Renal pelvis (tissue), 1 donor: ENCODE measurements at regions not wholly inside any gene's neighbourhood (a gene's known extent, or its start where the extent isn't known, plus 50 kb on each side); places are given as distances from the start of the nearest gene placed in this dataset.
A peak's percentile ranks its signal among the peaks of the same experiment; 100 is the strongest.

Experiments used
- DNase-seq: peaks from one replicate; pipeline ENCODE4 v3.0.0-alpha.2; 2013

DNA sequence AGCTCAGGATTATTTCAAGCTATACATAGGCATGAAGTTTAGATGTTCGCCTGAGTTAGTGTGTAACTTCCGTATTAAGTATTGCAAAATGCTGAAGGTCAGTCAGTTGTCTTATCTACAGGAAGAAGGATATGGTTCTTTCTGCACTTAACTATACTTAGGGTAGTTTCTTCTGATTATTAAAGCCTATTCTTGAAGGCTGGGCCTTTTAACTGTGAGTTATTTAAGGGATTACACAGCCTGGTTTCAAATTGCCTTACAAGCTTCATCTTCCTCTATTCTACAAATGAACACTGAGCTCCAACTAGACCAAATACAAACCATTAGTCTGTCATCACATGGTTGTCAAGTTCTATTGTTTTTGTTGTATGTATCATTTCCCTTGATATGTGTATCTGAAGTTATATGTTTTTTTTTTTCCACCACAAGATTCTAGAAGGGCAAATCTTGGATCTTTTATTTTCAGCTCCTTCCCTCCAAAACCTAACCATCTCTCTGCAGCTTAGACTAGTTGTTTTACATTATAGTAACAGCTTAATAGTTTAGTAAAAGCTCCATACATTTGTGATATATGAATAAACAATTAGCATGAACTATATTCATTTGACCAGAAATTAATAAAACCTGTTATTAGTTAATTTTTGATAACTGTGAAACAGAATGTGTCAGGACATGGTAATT is 272.9 kb upstream of the KCNMB2 start:
- no peak for DNase-seq

DNA sequence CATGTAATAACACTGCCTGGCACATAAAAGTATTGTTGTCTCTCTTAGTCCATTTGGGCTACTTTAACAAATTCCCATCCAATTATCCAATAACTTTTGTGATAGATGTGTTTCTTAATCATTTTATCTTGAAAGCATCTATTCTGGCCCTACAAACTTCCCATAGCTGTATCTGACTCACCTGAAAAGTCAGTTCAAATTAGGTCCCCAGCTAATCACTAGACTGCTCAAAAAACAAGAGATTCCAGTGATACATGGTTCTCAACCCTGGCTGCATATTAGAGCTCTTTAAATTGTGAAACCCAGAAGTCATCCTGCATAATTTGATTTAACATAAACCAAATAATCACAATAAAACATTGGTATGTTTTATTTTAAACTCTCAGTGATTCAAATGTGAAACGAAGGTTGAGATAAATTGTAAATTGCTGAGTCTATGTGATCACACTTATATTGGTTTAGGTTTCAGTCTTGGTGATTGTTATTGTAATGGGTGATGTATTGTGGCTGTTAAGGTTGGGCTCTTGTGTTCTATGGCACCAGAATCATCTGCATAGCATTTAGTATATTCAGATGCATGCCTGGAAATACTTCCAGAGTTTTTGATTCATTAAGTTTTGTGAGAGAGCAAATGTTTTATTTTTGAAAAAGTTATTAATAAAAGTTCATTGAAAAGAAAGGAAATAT is 268.9 kb upstream of the KCNMB2 start:
- no peak for DNase-seq

DNA sequence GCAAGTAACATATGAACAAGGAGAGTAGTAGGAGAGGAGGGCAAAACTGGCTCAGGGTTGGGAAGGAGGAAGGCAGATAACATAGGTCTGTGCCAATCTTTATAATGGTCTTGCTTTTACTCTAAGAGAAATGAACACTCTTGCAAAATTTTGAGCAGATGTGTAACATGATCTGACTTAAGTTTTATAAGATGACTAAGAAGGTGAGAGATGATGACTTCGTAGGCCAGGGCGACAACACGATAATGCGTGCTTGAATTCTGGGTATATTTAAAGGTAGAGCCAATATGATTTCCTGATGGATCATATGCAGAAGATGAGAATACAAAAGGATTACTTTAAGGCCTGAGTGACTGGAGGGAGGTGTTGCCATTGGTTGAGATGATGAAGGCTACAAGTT is 265.4 kb upstream of the KCNMB2 start:
- DNase-seq, result no peak

DNA sequence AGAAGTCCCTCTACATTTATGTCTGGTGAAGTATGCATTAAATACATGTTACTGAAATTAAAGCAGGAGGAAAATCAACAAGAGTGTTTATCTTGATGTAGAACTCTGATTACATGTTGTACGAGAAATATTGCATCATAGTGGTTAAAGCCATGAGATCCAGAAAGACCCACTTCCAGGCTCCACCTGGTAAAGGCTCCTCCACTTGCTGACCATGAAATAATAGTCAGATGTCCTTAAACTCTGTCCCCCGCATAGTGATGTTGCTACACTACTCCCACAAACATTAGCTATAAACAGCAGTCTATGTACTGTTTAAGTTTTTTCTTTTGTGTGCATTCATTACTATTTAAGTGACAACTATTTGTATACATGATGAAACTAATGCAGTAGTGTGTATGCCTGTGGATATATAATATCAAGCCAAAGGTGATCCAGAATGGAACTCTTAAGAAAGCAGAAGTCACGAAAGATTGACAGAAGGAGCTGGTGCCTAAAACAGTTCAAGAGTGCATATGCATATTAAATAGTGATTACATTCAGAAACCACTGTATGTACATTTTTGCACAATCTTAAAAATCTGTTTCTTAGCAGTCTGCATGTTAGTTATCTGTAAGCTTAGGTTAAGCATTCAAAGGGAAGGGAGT is 264.4 kb upstream of the KCNMB2 start:
- DNase-seq, result no peak

DNA sequence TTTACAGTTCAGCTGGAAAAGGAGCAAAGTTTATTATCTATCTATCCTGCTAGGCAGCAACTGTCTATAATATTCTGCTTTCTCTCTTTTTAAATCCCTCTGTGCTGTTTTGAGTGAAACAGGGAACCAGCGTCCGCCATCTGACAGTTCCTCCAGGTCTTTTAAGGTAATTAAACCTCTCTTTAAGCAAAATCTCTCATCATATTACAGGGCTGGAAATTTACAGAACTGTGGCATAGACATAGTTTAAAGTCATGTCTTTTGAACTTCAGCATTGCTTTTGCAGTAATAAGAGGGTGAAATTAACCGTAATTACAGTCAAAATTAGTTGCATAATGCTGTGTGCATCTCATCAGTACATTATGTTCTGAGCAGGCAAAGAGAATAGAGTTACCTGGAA is 263.4 kb upstream of the KCNMB2 start:
- no peak for DNase-seq

DNA sequence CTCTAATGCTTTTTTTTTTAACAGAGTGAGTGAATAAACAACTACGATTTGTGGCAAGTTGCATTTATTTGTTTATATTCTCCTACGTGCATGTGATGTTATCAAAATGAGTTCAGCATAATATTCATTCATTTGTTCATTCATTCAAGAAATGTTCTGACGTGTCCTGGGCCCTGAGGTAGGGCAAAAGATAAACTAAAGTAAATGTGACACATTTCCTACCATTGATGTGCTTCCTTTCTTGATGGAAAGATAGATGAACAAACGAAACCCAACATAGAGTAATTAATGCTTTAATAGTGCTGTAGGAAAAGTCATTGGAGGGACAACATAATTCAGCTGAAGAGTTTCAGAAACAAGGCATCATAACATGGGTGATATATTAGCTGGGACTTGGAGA is 261.5 kb upstream of the KCNMB2 start:
- no peak for DNase-seq

DNA sequence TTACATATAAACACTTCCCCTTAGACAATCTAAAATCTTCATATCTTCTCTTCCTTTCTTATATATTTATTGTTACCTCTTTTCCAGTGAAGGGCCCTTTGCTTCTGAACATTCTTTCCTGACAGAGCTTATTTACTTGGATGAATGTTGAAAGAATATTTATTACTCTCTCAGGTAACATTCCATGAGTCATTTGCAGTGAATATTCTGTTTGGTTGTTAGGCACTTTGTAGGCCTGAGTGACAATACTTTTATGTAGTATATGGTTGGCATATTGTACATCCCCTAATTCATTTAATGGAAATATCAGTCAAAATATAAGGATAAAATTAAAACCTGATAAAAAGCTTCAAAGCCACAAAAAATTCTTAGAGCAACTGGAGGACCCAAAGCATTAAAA is 260.9 kb upstream of the KCNMB2 start:
- DNase-seq, result no peak

DNA sequence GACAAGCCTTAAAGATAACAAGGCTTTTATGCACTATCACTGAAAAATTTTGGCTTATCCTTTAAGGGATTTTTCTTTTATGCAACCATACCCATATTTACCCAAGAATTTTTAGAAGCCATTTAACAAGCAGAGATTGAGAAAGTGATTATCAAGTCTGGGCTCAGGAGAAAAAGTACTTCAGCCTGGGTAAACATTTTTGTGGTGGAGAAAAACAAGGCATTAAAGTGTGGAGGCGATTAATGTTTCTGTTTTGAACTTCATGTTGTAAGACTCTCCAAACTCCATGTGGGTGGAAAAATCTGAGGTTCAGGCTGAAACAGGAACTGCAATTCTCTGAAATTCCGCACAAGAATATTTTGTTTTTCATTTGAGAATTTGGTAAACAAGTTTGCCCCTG is 260.4 kb upstream of the KCNMB2 start:
- DNase-seq, result no peak

DNA sequence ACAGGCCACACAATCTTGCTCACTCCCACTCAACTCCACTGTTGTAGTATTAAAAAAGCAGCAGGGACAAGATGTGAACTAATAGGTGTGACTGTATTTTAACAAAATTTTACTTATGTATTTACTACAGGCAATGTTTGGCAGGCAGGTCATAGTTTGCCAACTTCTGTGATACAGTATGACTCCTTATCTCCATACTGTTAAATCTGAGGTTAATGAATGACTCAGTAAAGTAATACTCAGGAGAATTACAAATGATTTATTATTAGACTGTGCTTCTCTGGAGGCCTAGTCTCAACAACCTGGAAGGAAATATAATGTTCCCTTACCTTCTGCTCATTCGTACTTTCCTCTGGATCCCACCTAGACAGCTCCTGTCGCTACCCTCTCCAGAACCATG is 258.6 kb upstream of the KCNMB2 start:
- DNase-seq, result no peak

DNA sequence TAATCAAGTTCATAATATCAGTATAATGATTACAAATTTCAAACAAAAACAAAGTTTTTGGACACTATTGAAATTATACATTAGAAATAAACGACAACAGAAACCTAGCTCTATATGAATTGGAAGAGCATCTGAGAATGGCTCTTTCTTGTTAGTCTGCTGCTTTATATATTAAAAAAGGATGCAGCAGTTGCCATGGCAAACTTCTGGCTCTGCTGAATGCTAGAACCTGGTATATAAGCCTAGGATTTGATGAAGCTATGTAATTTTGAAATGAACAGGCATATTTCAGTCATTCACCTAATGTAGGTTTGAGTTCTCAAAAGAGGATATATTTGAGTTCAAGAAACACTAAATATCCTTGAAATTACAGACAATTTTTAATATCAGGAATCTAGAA is 252.7 kb upstream of the KCNMB2 start:
- DNase-seq, result no peak

DNA sequence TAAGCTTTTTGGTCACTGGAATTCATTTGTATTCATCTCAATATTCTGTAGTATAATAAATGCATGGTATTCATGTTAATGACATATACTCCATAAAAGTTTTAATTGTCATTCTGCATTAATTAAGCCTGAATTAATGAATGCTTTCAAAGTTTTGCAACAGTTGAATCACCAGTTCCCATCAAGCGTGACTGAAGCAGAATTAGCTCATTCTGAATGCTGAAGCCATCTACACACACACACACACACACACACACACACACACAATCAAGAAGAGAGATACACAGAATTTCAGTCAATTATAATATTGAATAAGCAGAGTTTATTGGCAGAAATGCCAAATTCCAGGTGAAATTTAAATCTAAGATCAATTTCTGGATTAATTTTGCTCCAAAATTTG is 252.1 kb upstream of the KCNMB2 start:
- no peak for DNase-seq

DNA sequence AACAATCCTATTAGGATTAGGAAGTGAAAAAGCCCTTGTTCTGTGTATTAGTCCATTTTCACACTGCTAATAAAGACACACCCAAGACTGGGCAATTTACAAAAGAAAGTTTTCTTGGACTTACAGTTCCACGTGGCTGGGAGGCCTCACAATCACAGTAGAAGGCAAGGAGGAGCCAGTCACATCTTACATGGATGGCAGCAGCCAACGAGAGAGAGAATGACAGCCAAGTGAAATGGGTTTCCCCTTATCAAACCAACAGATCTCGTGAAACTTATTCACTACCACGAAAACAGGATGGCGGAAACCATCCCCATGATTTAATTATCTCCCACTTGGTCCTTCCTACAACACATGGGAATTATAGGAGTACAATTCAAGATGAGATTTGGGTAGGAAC is 248.2 kb upstream of the KCNMB2 start:
- DNase-seq, result no peak

DNA sequence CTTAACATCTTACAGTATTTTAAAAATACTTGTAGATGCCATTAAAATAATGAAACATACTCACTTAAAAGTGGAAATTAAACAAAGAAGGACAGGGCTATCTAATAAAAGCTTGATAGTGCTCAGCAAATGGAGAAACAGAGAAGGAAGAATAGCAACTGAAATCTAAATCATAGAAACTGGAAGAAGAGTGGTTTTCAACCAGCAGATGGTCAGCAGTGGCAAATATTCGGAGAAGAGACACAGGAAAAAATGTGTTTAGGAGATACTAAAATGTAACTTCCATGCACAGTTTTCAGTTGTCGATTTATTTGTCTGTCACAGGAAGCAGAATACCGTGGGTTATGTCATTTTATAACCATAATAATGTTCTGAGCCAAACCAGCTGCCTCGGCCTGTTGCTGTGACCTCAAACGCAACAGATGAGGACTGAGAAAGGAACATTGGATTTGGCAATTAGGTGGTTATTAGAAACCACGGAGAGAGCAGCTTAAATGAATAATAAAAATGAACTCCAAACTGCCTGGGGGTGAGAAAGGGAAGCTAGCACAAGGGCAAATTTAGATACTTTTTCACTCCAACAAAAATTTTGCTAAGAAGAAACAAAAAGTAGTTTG is 246.6 kb upstream of the KCNMB2 start:
- peak; percentile 29 for DNase-seq

DNA sequence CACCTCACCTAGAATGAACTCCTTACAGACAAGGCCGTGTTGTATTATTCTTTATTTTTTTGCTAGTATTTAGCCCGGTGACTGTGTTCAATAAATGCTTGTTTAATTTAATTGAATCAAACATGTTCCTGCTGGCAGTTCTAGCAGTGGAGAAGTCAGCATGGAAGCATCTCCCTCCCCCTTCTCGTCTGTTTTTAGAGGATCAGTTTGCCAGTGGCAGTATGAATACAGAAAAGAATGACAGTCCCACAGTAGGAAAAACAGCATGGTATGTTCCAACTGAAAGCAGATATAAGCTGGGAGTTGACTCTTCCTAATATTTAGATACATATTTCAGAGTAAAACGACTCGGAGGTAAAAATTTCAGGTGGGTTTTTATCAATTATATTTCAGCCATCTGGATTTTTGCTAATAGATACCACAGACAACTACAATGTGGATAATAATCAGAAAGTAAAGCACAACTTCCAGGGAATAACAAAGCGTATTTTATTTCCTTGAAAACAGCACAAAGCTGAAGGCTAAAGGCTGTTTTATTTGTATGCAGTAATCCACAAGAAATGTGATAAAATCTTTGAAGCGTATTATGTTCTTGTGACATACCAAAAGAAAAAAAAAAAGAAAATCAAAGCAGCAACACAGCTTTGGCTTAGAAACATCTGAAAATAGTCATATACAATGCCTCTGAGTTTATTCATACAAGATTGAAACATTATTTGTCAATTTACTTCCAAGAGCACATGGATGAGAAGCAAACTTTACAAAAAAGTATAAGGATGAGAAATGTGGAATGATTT is 244.5 kb upstream of the KCNMB2 start:
- no peak for DNase-seq

DNA sequence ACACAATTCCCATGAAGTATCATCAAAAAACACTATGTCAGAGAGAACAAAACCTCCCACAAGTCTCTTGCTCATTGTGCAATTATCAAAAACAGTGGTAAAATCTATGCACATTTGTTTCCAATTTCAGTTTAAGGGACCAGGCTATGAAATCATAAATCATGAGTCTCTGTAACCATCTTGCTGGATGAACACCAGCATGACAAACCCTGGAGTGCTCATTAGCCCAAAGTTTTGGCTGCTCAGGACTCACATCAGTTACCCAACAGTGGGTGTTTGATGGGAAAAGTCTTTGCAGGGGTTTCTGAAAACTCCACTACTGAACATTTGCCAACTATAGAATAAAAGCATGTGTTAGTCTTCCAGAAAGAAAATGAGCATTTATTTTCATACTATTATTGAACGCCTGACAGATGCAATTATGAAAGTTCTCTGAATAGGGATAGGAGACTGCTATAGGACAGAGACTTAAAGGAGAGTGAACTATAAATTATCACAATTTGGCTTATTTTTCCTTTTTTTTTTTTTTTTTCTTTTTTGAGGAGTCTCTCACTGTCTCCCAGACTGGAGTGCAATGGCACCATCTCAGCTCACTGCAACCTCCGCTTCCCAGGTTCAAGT is 240.8 kb upstream of the KCNMB2 start:
- no peak for DNase-seq

DNA sequence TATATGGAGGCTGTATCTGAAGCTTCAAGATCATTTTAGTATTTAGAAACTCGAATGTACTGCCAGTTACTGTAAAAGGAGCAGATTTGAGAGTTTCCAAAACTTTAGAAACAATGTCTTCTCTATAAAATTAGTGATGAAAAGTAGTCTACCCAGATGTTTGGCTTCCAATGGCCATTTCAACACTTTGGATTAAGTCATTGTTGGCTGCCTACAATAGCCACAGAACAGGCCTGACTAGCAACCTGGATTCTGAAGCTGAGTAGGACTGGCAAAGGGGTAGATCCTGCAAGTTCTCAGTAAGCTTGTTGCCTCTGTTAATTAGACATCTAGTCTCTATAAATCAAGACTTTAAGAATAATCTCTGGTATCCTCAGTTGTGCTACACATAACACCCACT is 239.0 kb upstream of the KCNMB2 start:
- DNase-seq, result no peak

DNA sequence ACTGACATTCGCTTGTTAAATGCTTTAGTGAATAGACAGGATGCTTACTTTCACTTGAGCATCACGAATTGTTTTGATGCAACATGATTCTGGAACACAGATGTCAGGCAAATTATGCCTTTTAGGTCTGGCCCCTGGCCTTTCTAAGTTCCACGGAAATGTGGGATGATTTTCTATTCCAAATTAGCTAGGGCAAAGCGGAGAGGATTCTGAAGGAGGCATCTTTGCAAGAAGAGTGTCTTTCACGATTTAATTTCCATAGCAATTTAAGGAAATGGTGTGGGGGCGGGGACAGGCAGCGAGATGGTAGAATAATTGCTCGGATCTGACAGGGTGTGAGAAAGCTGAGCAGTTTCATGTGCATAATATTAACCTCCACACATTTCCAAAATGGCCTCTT is 238.5 kb upstream of the KCNMB2 start:
- DNase-seq, result no peak

DNA sequence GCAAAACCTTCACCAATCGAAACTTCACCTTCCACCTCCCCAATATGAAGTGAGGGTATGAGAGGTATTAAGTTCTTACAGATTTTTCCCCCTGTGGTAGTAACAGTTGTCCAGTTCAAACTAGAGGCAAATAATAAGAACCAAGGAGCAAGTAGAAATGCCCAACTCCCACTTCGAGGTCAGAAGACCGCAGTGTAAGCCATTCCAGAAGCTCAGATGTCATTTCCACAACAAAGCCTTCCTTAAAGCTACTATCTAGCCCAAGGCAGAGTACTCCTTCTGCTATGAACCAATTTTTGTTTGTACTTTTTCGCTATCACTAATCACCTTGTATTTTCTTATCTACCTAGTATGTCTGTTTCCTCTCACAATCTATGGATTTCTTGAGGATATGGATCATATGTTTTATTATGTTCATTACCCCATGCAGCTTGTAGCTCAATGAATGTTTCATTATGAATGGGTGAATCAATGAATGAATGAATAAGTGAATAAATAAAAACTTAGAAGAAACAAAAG is 235.7 kb upstream of the KCNMB2 start:
- DNase-seq, result no peak

DNA sequence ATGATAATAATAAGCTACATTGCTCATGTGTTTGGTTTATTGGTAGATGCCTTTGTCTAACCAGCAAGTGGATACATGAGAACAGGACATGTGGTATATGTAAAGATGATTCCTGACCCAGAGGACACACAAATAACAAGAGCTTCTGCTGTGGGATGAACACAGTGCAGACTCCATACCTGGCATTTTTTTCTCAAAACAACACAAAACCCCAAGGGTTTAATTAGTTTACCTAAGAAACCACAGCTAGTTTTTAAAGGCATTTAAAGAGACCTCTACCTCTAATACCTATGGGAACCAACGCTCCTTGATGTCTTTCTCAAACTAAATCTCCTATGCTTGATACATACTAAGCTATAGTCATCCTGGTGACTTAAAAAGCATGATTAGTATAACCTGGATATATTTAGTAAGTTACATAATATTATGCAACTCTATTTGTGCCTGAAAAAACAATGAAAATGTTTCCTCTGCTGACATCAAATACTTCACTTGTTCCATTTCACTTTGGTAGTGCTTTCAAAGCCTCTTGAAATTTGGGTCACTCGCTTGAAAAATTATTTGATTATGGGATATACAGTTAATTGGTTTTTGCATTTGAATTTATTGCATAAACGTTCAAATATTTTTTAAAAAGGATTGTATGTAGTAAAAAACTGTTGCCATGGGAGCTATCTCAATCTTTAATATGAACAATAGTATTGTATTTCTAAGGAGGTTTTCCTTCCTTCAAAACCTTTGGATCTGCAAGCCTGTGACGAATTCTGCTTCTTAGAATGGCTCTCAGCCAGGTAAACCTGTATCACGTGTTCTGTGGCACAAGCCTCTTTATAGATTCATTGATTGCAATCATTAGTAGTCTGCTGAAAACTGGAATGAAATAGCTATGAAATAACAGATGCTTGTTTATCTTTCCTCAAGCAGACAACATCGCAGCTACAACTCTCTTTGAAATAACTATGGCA is 233.0 kb upstream of the KCNMB2 start:
- no peak for DNase-seq

DNA sequence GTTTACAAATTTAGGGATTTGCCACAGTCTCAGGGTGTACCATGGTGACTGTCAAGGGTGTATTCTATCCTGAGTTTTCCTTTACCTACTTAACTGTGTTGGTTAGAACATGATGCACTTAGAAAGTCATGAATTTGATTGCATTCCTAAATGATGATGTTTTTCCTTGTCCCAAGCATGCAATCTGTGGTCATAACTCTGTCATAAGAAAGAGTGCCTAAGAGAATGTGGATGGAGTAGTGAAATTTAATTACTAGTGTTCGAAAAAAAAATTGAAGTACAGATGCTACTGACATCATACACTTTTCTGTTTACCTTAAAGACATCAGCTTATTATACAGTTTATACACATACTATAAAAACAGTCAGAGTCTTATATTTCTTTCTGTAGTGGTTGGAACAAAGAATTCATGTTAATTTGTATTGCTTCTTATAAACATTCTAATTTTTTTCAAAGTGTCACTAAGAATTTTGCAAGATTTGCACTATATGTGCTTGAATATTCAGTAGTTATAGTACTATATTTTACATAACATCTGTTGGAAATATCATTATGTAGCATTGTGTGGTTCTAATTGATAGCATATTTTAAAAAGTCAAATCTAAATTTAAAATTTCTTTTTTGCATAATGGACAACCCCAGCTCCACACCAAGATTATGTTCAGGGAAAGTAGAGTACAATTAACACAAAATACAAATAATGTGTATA is 231.3 kb upstream of the KCNMB2 start:
- no peak for DNase-seq
